Fibroblast of skin of scalp (primary cell): ENCODE measurements at regions not wholly inside any gene's neighbourhood (a gene's known extent, or its start where the extent isn't known, plus 50 kb on each side); places are given as distances from the start of the nearest gene placed in this dataset.
A peak's percentile ranks its signal among the peaks of the same experiment; 100 is the strongest.
"Not testable (repeated sequence)": the region's sequence is repeated elsewhere in the genome, so short reads cannot be mapped to it uniquely, and the experiment has no call there.

Experiments
- DNase-seq: peaks from one replicate; pipeline ENCODE4 v3.0.0-alpha.2; 2013

DNA sequence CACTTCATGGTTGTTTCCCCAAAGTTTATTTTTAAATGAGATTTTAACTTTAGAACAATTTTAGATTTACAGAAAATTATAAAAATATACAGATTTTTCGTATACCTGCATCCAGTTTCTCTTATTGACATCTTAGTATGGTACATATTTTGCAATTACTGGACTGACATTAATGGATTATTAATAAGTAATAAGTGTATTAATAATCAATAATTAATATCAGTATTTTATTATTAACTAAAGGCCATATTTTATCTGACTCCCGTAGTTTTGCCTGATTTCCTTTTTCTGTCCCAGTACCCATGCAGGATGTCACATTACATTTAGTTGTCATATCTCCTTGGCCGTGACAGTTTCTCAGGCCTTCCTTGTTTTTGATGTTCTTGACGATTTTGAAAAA lies 307.0 kb downstream of the C6orf118 start:
- no peak for DNase-seq

DNA sequence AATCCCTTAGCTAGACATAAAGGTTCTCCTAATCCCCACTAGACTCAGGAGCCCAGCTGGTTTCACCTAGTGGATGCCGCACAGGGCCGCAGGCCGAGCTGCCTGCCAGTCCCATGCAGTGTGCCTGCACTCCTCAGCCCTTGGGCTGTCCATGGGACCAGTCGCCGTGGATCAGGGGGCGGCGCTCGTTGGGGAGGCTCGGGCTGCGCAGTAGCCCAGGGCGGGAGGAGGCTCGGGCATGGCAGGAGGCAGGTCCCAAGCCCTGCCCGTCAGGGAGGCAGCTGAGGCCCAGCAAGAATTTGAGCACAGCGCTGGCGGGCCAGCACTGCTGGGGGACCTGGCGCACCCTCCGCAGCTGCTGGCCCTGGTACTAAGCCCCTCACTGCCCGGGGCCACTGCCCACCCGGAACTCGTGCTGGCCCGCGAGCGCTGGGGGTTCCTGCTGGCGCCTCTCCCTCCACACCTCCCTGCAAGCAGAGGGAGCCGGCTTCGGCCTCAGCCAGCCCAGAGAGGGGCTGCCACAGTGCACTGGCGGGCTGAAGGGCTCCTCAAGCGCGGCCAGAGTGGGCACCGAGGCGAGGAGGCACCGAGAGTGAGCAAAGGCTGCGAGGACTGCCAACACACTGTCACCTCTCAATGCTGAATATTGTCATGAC lies 307.8 kb downstream of the C6orf118 start:
- no peak for DNase-seq

DNA sequence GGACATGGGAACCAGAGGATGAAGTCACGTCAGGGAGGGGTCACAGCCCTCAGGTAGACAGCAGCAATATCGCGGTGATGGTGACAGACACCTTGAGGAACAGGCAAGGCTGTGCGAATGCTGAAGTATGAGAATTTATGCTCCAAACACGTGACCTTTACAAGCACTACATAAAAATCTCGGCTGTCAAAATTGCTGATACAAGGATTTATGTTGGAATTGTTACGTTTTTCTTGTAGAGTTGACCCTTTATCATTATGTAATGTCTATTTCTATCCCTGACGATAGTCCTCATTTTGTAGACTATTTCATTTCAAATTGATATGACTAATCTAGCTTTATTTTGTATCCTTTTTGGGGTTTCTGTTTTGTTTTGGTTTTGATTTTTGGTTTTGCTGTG lies 311.1 kb downstream of the C6orf118 start:
- no peak for DNase-seq

DNA sequence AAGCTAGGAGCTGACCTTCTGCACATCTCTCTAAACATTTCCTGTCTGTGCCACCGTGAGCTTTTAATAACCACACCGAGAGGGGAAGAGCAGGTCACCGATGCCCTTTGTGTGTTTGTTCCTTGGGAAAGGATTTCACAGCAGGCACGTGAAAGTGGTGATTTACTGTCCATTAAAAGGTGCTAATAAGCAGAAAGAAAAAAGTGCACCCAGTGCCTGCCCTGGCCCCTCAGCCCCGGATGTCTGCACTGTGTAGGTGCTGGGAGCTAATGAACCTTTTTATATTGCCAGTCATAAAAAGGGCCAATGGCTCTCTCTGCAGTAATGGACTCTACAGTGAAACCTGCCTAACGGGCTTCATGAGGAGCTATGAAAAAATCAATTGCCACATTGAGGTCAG lies 312.6 kb downstream of the C6orf118 start:
- no peak for DNase-seq

DNA sequence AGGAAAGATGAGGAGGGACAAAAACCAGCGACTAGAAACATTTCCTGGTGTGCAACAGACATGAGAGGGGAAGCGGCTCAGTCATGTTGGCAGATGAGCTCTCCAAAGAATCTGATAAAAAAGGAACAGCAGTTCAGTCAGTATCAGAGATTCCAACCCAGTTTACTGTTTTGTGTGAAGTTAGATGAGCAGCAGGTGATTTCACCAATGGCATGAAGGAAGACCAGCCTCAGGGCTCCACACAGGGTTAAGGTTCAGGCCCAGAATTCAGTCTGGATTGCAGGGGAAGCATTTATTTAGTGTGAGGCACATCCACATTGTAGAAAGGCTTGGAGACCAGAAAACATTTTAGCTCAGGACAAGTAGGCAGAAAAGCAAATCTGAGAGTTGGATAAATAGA lies 317.8 kb downstream of the C6orf118 start:
- no peak for DNase-seq

DNA sequence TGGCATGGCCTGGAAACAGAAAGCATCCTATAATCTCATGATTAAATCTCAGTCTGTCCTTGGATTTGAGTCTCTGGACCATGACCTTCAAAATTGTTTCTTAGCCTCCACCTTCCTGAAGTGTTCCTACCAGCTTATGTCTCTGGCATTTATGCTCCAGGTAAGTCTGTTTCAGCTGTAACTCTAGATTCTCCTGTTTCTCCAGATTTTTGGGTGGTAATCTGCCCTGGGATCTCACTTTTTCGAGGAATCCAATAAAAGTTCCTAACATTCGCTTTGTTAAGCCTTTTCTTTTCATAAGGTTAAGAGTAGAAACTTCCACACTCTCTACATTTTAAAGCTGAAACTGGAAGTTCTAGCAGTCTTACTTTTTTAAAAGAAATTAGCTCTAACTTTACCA lies 318.5 kb downstream of the C6orf118 start:
- DNase-seq, result no peak

DNA sequence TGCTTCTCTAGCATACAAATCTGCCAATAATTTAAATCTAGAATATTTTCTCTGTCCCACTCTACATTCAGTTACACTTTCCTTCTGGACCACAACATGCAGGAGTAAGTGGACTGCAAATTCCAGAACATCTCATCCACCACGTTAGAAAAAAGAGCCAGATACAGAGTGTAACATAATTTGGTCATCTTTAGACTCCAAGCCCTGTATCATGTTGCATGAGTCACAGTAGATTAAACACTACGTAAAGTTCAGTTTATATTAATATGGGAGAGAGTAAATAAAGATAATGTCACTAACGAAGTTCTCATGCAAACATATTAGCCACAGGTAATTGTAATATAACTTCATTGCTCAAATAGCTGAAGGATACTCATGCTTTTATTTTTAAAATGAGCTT lies 327.0 kb downstream of the C6orf118 start:
- DNase-seq, result no peak

DNA sequence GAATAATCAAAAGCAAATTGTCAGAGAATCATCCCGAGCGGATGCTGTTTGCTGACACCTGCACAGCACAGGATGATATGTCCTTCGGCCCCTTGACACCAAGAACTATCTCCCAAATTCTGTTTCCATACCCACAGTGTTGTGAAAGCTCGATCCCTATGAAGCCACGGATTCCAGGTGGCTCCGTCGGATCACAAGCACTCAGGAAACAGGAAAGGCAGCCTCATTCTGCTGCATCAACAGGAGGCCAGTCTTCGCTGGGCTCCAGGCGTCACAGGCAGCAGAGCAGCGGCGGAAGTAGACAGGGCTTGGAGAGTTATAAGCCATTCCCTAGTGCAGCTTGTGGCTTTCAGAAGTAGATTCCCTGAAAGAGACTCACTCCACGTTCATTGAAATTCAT lies 342.3 kb downstream of the C6orf118 start:
- DNase-seq, result no peak

DNA sequence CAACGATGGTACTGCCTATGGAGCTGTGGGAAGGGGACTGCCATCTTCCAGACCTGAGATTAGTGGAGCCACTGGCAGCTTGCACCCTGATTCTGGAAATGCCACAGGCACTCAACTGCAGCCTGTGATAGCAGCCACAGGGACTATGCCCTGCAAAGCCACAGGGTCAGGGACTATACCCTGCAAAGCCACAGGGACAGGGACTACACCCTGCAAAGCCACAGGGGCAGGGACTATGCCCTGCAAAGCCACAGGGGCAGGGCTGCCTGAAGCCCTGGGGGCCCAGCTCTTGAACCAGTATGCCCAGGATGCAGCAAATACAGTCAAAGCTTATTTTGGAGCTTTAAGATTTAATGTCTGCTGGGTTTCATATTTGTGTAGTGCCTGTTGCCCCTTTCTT lies 346.6 kb downstream of the C6orf118 start:
- no peak for DNase-seq

DNA sequence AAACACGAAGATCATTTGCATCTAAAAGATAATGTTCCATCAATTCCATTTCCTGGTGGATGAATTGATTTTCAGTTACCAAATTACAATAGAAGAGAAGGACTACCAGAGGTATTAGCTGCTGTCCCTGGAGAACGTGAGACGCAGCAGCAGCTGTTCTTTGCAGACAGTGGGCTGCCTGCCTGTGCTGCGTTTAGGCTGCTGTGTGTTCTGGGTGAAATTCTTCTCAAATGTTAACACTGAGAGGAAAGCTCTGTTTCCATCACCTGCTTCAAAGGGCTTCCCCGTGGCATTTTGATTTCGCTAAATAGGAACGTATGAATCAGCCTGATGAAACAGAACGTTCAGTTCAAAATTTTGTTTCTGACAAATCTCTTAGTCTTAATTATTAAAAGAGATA lies 362.2 kb downstream of the C6orf118 start:
- DNase-seq, result no peak

DNA sequence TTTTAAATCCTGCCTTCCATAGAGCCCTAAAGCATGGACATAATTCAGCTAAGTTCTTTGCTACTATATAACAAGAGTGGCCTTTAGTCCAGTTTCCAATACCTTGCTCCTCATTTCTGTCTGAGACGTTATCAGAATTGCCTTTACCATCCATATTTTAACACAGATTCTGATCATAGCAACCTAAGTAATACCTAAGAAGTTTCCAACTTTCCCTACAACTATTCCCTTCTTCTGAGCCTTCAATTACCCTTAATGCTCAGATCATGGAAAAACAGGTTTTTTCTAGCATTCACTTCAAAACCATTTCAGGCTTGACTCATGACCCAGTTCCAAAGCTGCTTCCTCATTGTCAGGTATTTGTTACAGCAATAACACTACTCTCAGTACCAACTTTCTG lies 367.1 kb downstream of the C6orf118 start:
- no peak for DNase-seq

DNA sequence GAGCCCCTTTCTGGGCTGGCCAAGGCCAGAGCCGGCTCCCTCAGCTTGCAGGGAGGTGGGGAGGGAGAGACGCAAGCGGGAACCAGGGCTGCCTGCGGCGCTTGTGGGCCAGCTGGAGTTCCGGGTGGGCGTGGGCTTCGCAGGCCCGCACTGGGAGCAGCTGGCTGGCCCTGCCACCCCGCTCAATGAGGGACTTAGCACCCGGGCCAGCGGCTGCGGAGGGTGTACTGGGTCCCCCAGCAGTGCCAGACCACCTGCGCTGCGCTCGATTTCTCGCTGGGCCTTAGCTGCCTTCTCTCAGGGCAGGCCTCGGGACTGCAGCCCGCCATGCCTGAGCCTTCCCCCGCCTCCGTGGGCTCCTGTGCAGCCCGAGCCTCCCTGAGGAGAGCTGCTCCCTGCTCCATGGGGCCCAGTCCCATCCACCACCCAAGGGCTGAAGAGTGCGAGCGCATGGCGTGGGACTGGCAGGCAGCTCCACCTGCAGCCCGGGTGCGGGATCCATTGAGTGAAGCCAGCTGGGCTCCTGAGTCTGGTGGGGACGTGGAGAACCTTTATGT lies 376.1 kb downstream of the C6orf118 start:
- not testable (repeated sequence) for DNase-seq

DNA sequence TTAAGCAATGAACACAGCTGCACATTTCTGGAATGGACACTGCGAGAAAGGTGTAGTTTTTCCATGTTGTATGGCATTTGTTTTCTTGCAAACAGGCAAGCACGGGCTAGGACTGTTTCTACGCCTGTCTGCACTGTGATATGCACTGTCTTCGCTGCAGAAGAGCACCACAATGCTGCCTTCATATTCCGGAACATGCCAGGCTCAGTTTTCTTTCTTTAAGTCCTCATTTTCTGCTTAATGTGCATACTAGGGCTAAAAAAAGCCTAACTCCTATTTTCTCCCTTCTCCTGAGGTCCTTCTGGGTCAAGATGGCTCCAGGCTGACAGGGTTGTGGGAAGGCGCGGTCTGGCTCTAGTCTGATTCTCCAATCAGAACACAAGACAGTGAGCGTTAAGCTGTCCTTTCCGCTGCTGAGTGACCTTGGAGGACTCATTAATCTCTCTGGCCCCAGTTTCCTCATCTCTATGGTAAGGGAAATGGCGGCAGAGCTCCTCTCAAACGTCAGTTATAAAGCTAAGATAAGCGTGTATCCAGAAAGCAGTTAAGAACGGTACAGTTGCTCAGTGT lies 379.9 kb downstream of the C6orf118 start:
- no peak for DNase-seq

DNA sequence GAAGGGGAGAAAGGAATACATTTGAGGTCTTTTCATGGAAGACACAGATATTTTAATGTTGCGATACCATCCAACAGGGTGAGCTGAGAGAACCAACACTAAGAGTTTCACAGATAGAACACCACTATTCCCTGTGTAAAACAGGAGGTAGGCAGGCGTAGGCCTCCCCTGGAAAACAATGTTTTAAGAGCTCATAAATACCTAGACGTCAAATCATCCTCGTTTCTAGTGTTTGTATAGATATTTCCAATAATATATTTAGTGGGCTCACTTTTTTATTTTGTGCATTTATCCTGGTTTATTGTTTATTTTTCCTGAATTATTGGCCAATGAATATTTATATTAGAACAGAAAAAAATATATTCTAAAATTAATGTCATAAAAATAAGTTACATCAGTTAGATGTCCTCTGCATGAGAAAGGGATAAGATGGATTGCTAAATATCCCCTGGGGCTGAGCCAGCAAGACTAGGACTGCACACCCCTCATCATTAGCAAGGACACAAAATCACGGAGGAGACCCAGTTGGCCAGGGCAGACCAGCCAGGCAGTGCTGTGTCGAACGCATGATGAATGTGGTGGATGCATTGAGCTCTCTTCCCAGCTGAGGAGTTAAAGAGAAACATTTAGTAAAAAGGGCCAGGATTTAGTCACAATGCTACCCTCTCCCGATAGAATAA lies 380.5 kb downstream of the C6orf118 start:
- no peak for DNase-seq

DNA sequence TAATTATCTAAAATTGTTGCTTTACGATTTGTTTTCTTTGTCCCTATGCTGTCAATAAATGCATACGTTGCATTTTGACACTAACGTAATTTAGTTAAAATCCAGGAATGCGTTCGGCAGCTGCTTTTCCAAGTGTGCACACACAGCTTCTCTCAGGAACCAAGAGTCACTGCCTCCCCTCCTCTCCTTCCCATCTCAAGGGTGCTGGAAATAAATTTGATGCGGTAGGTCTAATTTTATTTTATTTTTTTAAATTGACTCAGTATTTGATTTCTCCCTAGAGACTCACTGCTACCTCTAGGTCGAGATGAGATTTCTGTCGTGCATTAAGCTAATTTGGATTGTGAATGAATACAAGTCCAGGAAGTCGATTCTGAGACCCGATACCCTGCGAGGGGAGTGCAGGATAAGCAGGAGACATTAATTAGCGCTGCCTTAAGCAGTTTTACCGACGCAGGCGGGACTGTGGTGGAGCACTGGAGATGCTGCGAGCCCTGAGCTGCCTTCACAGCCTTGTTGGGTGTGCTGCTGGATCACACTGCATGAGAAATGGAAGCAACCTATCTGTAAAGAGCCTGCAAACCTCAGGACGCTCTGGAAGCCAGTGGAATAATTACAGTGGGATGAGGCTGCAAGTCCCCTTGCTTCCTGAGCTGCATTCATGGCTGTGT lies 381.2 kb downstream of the C6orf118 start:
- DNase-seq, result no peak

DNA sequence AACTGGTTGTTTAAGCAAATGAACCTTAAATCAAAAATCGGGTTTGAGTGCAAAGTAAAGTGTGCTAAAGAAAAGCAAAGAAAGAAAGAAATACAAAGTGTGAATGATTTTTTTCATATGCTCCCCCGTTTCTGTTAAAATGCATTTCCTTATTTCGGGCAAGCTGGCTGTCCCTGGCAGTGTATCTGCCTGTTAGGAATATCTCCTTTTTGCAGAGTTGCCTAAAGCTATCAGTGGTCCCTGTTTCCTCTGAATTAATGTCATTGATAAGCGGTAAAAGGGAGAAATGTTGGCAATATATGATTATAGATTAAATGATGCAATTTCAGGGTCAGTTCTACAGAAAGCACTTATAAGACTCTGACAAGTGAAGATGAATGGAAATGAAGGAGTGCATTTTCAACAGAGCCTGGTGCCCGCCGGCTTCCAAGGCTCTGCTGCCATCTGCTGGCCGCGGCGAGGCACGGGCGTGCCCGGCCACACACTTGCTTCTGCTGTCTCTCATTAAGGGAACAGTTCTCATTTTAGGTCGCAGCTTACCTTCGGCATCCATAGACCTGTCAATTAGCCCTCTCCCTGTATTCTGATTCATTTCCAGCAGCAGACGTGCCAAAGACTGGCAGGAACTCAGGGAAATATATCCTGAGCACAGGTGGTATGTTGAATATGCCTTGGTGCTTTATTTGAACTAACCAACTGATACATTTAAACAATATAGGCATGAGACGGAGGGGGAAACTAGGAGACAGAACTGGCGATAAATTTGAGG lies 381.9 kb downstream of the C6orf118 start:
- peak; percentile 49 for DNase-seq

DNA sequence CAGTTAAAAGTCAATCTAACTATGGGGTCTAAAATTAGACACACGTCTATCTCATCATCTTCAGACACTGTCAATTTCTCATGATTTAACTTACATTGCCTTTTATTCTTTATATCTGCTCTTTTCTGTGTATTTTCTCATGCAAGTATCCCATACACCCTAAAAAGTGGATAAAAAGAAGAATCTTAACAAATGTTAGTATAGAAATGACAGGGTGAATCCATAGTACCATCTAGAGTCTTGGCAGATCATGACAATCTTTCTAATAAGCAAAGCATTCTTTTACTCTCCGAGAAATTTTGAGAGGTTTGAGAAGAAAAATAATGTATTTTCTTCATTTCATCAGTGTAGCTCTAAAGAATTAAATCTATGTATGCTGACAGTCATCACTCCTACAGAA lies 382.7 kb downstream of the C6orf118 start:
- DNase-seq, result peak; percentile 5

DNA sequence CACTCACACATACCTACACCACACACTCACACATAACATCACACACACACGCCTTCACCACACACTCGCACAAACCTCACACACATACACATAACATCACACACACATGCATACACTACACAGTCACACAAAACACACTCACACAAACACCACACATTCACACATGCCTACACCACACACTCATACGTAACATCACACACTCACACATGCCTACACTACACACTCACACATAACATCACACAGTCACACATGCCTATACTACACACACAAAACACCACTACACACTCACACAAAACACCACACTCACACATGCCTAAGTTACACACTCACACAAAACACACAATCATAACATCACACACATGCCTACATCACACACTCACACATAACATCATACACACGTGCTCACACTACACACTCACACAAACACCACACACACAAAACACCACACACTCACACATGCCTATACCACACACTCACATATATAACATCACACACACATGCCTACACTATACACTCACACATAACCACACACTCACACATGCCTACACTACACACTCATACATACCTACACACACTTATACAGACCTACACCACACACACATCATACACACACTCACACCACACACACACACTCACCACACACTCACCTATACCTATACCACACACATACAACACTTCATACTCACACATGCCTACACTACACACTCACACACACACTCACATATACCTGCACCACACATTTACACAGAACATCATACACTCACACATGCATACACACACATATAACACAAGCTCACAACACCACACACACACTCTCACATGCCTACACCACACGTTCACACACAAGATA lies 383.5 kb downstream of the C6orf118 start:
- DNase-seq, result no peak

DNA sequence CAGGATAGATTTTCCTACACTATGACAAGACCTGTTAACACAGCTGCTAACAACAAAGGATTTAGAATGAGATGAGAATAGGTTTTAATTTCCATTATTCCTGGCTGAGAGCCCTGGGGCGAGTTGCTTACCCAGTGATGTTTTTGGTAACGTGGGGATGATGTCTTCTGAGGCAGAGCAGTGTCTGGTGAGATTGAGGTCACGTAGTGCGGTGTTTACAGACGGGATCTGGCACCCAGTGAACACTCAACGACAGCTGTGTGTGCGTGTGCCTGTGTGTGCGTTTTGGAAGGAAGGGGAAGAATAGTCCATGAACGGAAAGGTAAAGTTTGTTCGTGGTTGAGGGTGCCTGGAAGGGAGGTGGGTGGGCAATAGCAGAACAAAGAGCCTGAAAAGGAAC lies 384.7 kb downstream of the C6orf118 start:
- DNase-seq, result no peak

DNA sequence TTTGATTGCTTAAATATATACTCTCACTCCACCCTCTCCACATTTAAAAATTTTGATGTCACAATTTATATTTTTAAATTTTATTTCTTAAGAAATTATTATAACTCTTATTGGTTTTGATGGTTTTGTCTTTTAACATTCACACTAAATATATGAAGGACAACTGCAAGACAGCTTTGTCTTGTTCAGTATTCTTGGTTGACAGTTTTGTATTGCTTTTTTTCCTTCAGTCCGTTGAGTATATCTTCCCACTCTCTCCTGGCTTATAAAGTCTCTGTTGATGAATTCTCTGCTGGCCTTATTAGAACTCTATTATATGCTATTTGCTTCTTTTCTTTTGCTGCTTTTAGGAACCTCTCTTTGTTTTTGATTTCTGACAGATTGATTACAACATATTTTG lies 392.2 kb downstream of the C6orf118 start:
- no peak for DNase-seq

DNA sequence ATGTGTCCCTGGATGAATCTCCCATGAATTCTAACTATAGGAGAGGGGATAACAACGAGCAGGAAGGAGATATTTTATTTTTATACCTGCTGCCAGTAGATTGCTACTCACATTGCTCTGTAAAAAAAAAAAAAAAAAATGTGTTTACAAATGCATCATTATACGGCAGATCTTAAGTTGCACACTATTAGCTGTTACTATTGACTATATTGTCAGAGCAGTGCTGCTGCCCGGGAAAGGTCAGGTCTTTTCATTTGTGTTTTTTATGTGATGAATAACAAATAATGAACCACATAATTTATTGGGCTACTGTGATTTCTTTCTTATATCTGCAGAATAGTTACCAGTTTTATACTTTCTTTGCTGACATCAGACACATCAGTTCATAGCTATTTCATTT lies 393.3 kb downstream of the C6orf118 start:
- DNase-seq, result no peak
